ENCODE measurements at regions not wholly inside any gene's neighbourhood (a gene's known extent, or its start where the extent isn't known, plus 50 kb on each side); places are given as distances from the start of the nearest gene placed in this dataset.

DNA sequence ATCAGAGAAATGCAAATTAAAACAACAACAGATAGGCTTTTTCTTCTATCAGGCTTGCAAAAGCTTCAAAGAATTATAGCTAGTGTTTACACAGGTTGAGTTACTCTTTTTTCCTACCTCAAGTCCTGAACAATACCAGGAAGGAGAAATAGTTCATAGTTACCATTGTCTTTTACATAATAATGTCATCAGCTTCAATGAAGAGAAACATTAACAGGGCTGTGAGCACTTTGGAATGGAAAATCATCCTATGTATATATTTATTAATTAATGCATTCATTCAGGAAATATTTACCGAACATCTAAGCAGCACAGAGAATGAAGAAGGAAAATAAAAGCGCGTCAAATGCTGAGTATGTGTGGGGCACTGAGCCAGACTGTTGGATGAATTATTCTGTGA is 197.3 kb downstream of the ZBTB18 start:
- no peaks in the 10 kb centered on the region for H3K79me2 ChIP-seq (ENCODE audit: control insufficient read depth, insufficient read depth, low read length)
- no TSS peak for BruUV-seq (replicated peaks)
- no peak overlapping the region for H2AFZ ChIP-seq (ENCODE audit: control insufficient read depth, low read depth, low read length)
- H4K20me1 ChIP-seq (ENCODE audit: control insufficient read depth, insufficient read depth) = no peaks in the 10 kb centered on the region
- H3K36me3 ChIP-seq (ENCODE audit: control insufficient read depth in 2 of 2, insufficient read depth in 2 of 2, low read length in 1 of 2) = no peaks in the 10 kb centered on the region
- in situ Hi-C loops (cut with MboI) = no loop called here
- DNase-seq (ENCODE audit: low read depth, low spot score) (no peak), FAIRE-seq (no peak), ATAC-seq (no peak)
- H3K9me3 ChIP-seq (replicated peaks; ENCODE audit: control insufficient read depth, insufficient read depth, low read length) = no peaks in the 10 kb centered on the region
- 97% methylated on average over 3 of the region's 3 CpGs for WGBS (ENCODE audit: insufficient coverage, insufficient replicate concordance, low lambda C conversion rate, missing lambda C conversion rate)
- POLR2A ChIA-PET = no interaction called here
- no peak overlapping the region for H3K27ac ChIP-seq (ENCODE audit: control insufficient read depth, insufficient read depth)
- CTCF ChIA-PET = no interaction called here
- RAD21 ChIA-PET (ENCODE audit: unreplicated experiment) = no interaction called here
- SMC1A ChIA-PET (ENCODE audit: uncharacterized antibody, unreplicated experiment) = no interaction called here
- no peak overlapping the region for H3K4me2 ChIP-seq (ENCODE audit: control insufficient read depth, insufficient read depth)
- H3K4me3 ChIP-seq = no peak overlapping the region
- intact Hi-C loops (cut with micrococcal nuclease; ENCODE audit: unreplicated experiment) = no loop called here
- H3K27me3 ChIP-seq (replicated peaks in 1 of 2; ENCODE audit: control insufficient read depth in 2 of 2, insufficient read depth in 2 of 2, low read length in 1 of 2) = no peaks in the 10 kb centered on the region
- TF ChIP-seq SMARCA5 (IDR thresholded peaks at IDR 0.05) = no peak
- TF ChIP-seq, protein P1, sequence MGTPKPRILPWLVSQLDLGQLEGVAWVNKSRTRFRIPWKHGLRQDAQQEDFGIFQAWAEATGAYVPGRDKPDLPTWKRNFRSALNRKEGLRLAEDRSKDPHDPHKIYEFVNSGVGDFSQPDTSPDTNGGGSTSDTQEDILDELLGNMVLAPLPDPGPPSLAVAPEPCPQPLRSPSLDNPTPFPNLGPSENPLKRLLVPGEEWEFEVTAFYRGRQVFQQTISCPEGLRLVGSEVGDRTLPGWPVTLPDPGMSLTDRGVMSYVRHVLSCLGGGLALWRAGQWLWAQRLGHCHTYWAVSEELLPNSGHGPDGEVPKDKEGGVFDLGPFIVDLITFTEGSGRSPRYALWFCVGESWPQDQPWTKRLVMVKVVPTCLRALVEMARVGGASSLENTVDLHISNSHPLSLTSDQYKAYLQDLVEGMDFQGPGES (IDR thresholded peaks at IDR 0.05) = no peak
- TF ChIP-seq, protein P2, sequence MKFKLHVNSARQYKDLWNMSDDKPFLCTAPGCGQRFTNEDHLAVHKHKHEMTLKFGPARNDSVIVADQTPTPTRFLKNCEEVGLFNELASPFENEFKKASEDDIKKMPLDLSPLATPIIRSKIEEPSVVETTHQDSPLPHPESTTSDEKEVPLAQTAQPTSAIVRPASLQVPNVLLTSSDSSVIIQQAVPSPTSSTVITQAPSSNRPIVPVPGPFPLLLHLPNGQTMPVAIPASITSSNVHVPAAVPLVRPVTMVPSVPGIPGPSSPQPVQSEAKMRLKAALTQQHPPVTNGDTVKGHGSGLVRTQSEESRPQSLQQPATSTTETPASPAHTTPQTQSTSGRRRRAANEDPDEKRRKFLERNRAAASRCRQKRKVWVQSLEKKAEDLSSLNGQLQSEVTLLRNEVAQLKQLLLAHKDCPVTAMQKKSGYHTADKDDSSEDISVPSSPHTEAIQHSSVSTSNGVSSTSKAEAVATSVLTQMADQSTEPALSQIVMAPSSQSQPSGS (IDR thresholded peaks at IDR 0.05; ENCODE audit: low read length) = no peak
- TF ChIP-seq SREBF2 (IDR thresholded peaks at IDR 0.05; ENCODE audit: low read length) = no peak
- no peak for TF ChIP-seq DPF2 (IDR thresholded peaks at IDR 0.05)
- no peak for TF ChIP-seq JUNB (IDR thresholded peaks at IDR 0.05)
- TF ChIP-seq KDM1A (IDR thresholded peaks at IDR 0.05; ENCODE audit: borderline replicate concordance) = no peak
- TF ChIP-seq ESRRA (IDR thresholded peaks at IDR 0.05; ENCODE audit: low read length) = no peak
- TF ChIP-seq TBL1XR1 (IDR thresholded peaks at IDR 0.05; ENCODE audit: low read depth, low read length) = no peak
- no peak for TF ChIP-seq ZNF24 (IDR thresholded peaks at IDR 0.05)
- no peak for TF ChIP-seq EGR1 (IDR thresholded peaks at IDR 0.05; ENCODE audit: borderline replicate concordance in 1 of 2, low read depth in 2 of 2, low read length in 2 of 2)
- no peak for TF ChIP-seq IRF4 (IDR thresholded peaks at IDR 0.05; ENCODE audit: low read depth, low read length)
- no peak for TF ChIP-seq CBFB (IDR thresholded peaks at IDR 0.05; ENCODE audit: low read depth)
- no peak for TF ChIP-seq PML (IDR thresholded peaks at IDR 0.05; ENCODE audit: low read length)
- TF ChIP-seq, protein P3, sequence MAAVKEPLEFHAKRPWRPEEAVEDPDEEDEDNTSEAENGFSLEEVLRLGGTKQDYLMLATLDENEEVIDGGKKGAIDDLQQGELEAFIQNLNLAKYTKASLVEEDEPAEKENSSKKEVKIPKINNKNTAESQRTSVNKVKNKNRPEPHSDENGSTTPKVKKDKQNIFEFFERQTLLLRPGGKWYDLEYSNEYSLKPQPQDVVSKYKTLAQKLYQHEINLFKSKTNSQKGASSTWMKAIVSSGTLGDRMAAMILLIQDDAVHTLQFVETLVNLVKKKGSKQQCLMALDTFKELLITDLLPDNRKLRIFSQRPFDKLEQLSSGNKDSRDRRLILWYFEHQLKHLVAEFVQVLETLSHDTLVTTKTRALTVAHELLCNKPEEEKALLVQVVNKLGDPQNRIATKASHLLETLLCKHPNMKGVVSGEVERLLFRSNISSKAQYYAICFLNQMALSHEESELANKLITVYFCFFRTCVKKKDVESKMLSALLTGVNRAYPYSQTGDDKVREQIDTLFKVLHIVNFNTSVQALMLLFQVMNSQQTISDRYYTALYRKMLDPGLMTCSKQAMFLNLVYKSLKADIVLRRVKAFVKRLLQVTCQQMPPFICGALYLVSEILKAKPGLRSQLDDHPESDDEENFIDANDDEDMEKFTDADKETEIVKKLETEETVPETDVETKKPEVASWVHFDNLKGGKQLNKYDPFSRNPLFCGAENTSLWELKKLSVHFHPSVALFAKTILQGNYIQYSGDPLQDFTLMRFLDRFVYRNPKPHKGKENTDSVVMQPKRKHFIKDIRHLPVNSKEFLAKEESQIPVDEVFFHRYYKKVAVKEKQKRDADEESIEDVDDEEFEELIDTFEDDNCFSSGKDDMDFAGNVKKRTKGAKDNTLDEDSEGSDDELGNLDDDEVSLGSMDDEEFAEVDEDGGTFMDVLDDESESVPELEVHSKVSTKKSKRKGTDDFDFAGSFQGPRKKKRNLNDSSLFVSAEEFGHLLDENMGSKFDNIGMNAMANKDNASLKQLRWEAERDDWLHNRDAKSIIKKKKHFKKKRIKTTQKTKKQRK (IDR thresholded peaks at IDR 0.05; ENCODE audit: low read depth, low read length) = no peak
- TF ChIP-seq STAT3 (IDR thresholded peaks at IDR 0.05; ENCODE audit: low read depth, low read length) = no peak
- TF ChIP-seq CBX3 (IDR thresholded peaks at IDR 0.05; ENCODE audit: borderline replicate concordance, low read depth) = no peak
- TF ChIP-seq CREB1 (IDR thresholded peaks at IDR 0.05; ENCODE audit: low read depth) = no peak
- TF ChIP-seq BRCA1 (IDR thresholded peaks at IDR 0.05; ENCODE audit: low read depth, low read length) = no peak
- no peaks in the 10 kb centered on the region for H3K4me1 ChIP-seq (ENCODE audit: control insufficient read depth, insufficient read depth, low read length)
- H3K9ac ChIP-seq (ENCODE audit: control insufficient read depth, insufficient read depth, low read length) = no peak overlapping the region
